SK-N-SH (cell line): ENCODE measurements at regions not wholly inside any gene's neighbourhood (a gene's known extent, or its start where the extent isn't known, plus 50 kb on each side); places are given as distances from the start of the nearest gene placed in this dataset.

Experiments used
- CTCF ChIA-PET: fragments of 300-600, 350-600 bp; formaldehyde crosslinking; extraction: SDS; loops from one replicate; lab custom pipeline; 2021; lab: Yijun Ruan, JAX
- POLR2A ChIA-PET: fragments of 350-600 bp; sonication (Branson Sonifier 250); formaldehyde crosslinking; extraction: SDS; loops from one replicate; lab custom pipeline; 2020; ENCODE audit warnings: antibody characterized with exemption, inconsistent platforms; lab: Yijun Ruan, JAX
- DNase-seq: peaks from one replicate; pipeline ENCODE4 v3.0.0; 2012
- H2AFZ ChIP-seq: fragments of 200-600 bp; sonication (generic); 2 replicates; pipeline ENCODE4 v1.8.1; 2016; ENCODE audit warnings: antibody characterized with exemption, mild to moderate bottlenecking, low read depth
- H3F3A ChIP-seq: fragments of 200-600 bp; sonication (generic); replicated peaks from 2 replicates; pipeline ENCODE3; 2016; ENCODE audit warnings: antibody characterized with exemption, mild to moderate bottlenecking; ENCODE audit not compliant: insufficient read depth
- H3K27ac ChIP-seq, 2 experiments: fragments of 200-500 bp in 1 of 2; fragments of 200-600 bp in 1 of 2; sonication (Bioruptor generic) in 1 of 2; sonication (generic), shearing (Covaris generic) in 1 of 2; 2 replicates each; pipeline versions ENCODE4 v1.5.1 to v1.6.1; 2014 to 2016; ENCODE audit warnings: low read depth in 2 of 2, inconsistent platforms in 1 of 2, low read length in 1 of 2, mild to moderate bottlenecking in 1 of 2, mixed read lengths in 1 of 2
- H3K27me3 ChIP-seq: fragments of 200-600 bp; sonication (generic), shearing (Covaris generic); 2 replicates; pipeline ENCODE4 v1.6.1; 2016; ENCODE audit warnings: mixed run types; ENCODE audit not compliant: insufficient read depth
- H3K36me3 ChIP-seq, 2 experiments: fragments of 200-500 bp in 1 of 2; fragments of 200-600 bp in 1 of 2; sonication (Bioruptor generic) in 1 of 2; sonication (generic) in 1 of 2; replicated peaks in 1 of 2; 2 replicates each; pipeline versions ENCODE3 to v1.5.1; 2014 to 2016; ENCODE audit warnings: low read length in 1 of 2, mild to moderate bottlenecking in 1 of 2; ENCODE audit not compliant: insufficient read depth in 2 of 2, control insufficient read depth in 1 of 2
- H3K4me1 ChIP-seq, 2 experiments: fragments of 200-500 bp in 1 of 2; fragments of 200-600 bp in 1 of 2; sonication (Bioruptor generic) in 1 of 2; sonication (generic), shearing (Covaris generic) in 1 of 2; 2 replicates each; pipeline versions ENCODE4 v1.5.1 to v1.6.1; 2014 to 2016; ENCODE audit warnings: low read depth in 1 of 2, low read length in 1 of 2, mixed run types in 1 of 2; ENCODE audit not compliant: insufficient read depth in 2 of 2, control insufficient read depth in 1 of 2
- H3K4me2 ChIP-seq: fragments of 200-600 bp; sonication (generic), shearing (Covaris generic); 2 replicates; pipeline ENCODE4 v1.6.1; 2017; ENCODE audit warnings: mixed run types
- H3K4me3 ChIP-seq, 2 experiments: fragments of 200-500 bp in 1 of 2; fragments of 200-600 bp in 1 of 2; sonication (Bioruptor generic) in 1 of 2; sonication (generic), shearing (Covaris generic) in 1 of 2; 2 replicates each; pipeline versions ENCODE4 v1.5.1 to v1.8.1; 2014 to 2016; ENCODE audit warnings: low read depth in 2 of 2, inconsistent platforms in 1 of 2, low read length in 1 of 2, mild to moderate bottlenecking in 1 of 2, mixed read lengths in 1 of 2, moderate library complexity in 1 of 2
- H3K79me2 ChIP-seq: fragments of 200-600 bp; sonication (generic); 2 replicates; pipeline ENCODE4 v1.8.1; 2017; ENCODE audit warnings: mild to moderate bottlenecking; ENCODE audit not compliant: insufficient read depth
- H3K9ac ChIP-seq: fragments of 200-600 bp; sonication (generic); 2 replicates; pipeline ENCODE4 v1.6.1; 2017; ENCODE audit warnings: mixed run types
- H3K9me2 ChIP-seq: fragments of 200-600 bp; sonication (generic); 2 replicates; pipeline ENCODE4 v1.6.1; 2017; ENCODE audit warnings: mixed run types
- H3K9me3 ChIP-seq: fragments of 200-600 bp; sonication (generic); 2 replicates; pipeline ENCODE4 v1.6.1; 2017; ENCODE audit warnings: mixed run types, mild to moderate bottlenecking, moderate library complexity
- H4K20me1 ChIP-seq: fragments of 200-600 bp; sonication (generic); 2 replicates; pipeline ENCODE4 v1.6.1; 2017; ENCODE audit warnings: mild to moderate bottlenecking, mixed run types; ENCODE audit not compliant: insufficient read depth
- CHD2 ChIP-seq: fragments of 150-350 bp; IDR thresholded peaks from 2 replicates; pipeline ENCODE4 v1.6.1; 2018; ENCODE audit warnings: low read length; ENCODE audit not compliant: partially characterized antibody
- CTCF ChIP-seq: fragments of 200-600 bp; sonication (generic); IDR thresholded peaks from 2 replicates; pipeline ENCODE4 v1.6.1; 2017; ENCODE audit warnings: antibody characterized with exemption, mild to moderate bottlenecking, moderate library complexity
- ELF1 ChIP-seq: IDR thresholded peaks from 2 replicates; pipeline ENCODE4 v1.4.0; 2012
- FOSL2 ChIP-seq: IDR thresholded peaks from 2 replicates; pipeline ENCODE4 v1.4.0; 2012; ENCODE audit warnings: low read depth, mild to moderate bottlenecking, moderate library complexity, borderline replicate concordance
- JUND ChIP-seq: IDR thresholded peaks from 2 replicates; pipeline ENCODE4 v1.4.0; 2012
- MAX ChIP-seq: IDR thresholded peaks from 2 replicates; pipeline ENCODE4 v1.4.0; 2012; ENCODE audit warnings: low read depth
- MEF2A ChIP-seq: IDR thresholded peaks from 2 replicates; pipeline ENCODE4 v1.4.0; 2012; ENCODE audit warnings: low read depth, borderline replicate concordance
- MXI1 ChIP-seq: IDR thresholded peaks from 2 replicates; pipeline ENCODE4 v1.6.1; 2012; ENCODE audit warnings: mild to moderate bottlenecking, low read depth, low read length, improper control_type of control experiment
- NFIC ChIP-seq: IDR thresholded peaks from 2 replicates; pipeline ENCODE4 v1.4.0; 2012; ENCODE audit warnings: borderline replicate concordance
- PBX3 ChIP-seq: IDR thresholded peaks from 2 replicates; pipeline ENCODE4; 2012
- POLR2AphosphoS5 ChIP-seq: IDR thresholded peaks from 2 replicates; pipeline ENCODE4 v1.6.1; 2012; ENCODE audit warnings: low read depth, low read length
- RAD21 ChIP-seq: IDR thresholded peaks from 2 replicates; pipeline ENCODE4 v1.6.1; 2012; ENCODE audit warnings: mild to moderate bottlenecking, low read length
- REST ChIP-seq: IDR thresholded peaks from 2 replicates; pipeline ENCODE4 v1.6.1; 2012; ENCODE audit warnings: mild to moderate bottlenecking, low read depth, low read length, moderate library complexity
- RFX5 ChIP-seq: IDR thresholded peaks from 2 replicates; pipeline ENCODE4 v1.6.1; 2012; ENCODE audit warnings: mild to moderate bottlenecking, improper control_type of control experiment, low read length
- SIN3A ChIP-seq: IDR thresholded peaks from 2 replicates; pipeline ENCODE4 v1.6.1; 2012; ENCODE audit warnings: low read depth, mild to moderate bottlenecking, low read length, moderate library complexity, borderline replicate concordance
- USF1 ChIP-seq: IDR thresholded peaks from 2 replicates; pipeline ENCODE4 v1.4.0; 2012; ENCODE audit warnings: low read depth, borderline replicate concordance
- USF2 ChIP-seq: fragments of 150-350 bp; IDR thresholded peaks from 2 replicates; pipeline ENCODE4 v1.6.1; 2017; ENCODE audit warnings: antibody characterized with exemption, low read length, low read depth, borderline replicate concordance
- YY1 ChIP-seq: IDR thresholded peaks from 2 replicates; pipeline ENCODE4 v1.4.0; 2012; ENCODE audit warnings: low read depth, mild to moderate bottlenecking
- ZBTB33 ChIP-seq: IDR thresholded peaks from 2 replicates; pipeline ENCODE4 v1.4.0; 2012; ENCODE audit warnings: low read depth, borderline replicate concordance
- WGBS: methylation state at CpG from one replicate; pipeline ENCODE4 v1.1.6; 2017; ENCODE audit warnings: low lambda C conversion rate; 5-methylcytosine and 5-hydroxymethylcytosine counted together

- Histone ChIP-seq H3K4me3 (no peak overlapping the region), H3K27me3 (no peaks in the 10 kb centered on the region), H4K20me1 (no peaks in the 10 kb centered on the region), H2AFZ (no peak overlapping the region), H3K4me1 (0 out of 4 replicates have a peak, but pooled peaks cover 0 to 8% of the 10 kb centered on the region in 2 experiments), H3K36me3 (no peaks in the 10 kb centered on the region), H3K9me2 (no peaks in the 10 kb centered on the region), H3K27ac (no peak overlapping the region), H3K79me2 (no peaks in the 10 kb centered on the region), H3F3A (no peaks in the 10 kb centered on the region), H3K4me2 (no peak overlapping the region), H3K9me3 (no peaks in the 10 kb centered on the region), H3K9ac (no peak overlapping the region)
- no peak for DNase-seq
- CTCF ChIA-PET, result no interaction called here
- no peak for TF ChIP-seq USF1
- no peak for TF ChIP-seq CTCF
- no peak for TF ChIP-seq MEF2A
- TF ChIP-seq ELF1, result no peak
- no peak for TF ChIP-seq USF2
- no peak for TF ChIP-seq PBX3
- no peak for TF ChIP-seq RFX5
- TF ChIP-seq NFIC, result no peak
- TF ChIP-seq YY1, result no peak
- no peak for TF ChIP-seq FOSL2
- TF ChIP-seq JUND, result no peak
- TF ChIP-seq RAD21, result no peak
- no peak for TF ChIP-seq SIN3A
- TF ChIP-seq REST, result no peak
- TF ChIP-seq MAX, result no peak
- no peak for TF ChIP-seq ZBTB33
- no peak for TF ChIP-seq POLR2AphosphoS5
- no peak for TF ChIP-seq CHD2
- TF ChIP-seq MXI1, result no peak
- WGBS, result 0% methylated on average over 2 of the region's 2 CpGs
- POLR2A ChIA-PET, result no interaction called here
Observed at GRCh38 chr4:10188400-10189004, 71.9 kb upstream of the WDR1 start.
